ENCODE measurements at regions not wholly inside any gene's neighbourhood (a gene's known extent, or its start where the extent isn't known, plus 50 kb on each side); places are given as distances from the start of the nearest gene placed in this dataset.
"Not testable (repeated sequence)": the region's sequence is repeated elsewhere in the genome, so short reads cannot be mapped to it uniquely, and the experiment has no call there.

GRCh38 chr2:228581731-228582130 is 400.2 kb upstream of the SPHKAP start:
- H3K27ac Mint-ChIP-seq (ENCODE audit: unreplicated experiment): no peak overlapping the region
- no peaks in the 10 kb centered on the region for H3K4me1 Mint-ChIP-seq (ENCODE audit: low read depth, unreplicated experiment)
- peaks cover 1% of the 10 kb centered on the region for H3K27me3 Mint-ChIP-seq (ENCODE audit: unreplicated experiment)
- no peak overlapping the region for H3K4me3 Mint-ChIP-seq (ENCODE audit: unreplicated experiment)
- TF ChIP-seq CTCF (IDR thresholded peaks at IDR 0.05; ENCODE audit: partially characterized antibody, unreplicated experiment): no peak
- H3K9me3 Mint-ChIP-seq (ENCODE audit: unreplicated experiment): no peaks in the 10 kb centered on the region
- no peaks in the 10 kb centered on the region for H3K36me3 Mint-ChIP-seq (ENCODE audit: unreplicated experiment)
- no peak for DNase-seq

- no peak overlapping the region for H3K27ac Mint-ChIP-seq (ENCODE audit: unreplicated experiment)
- no peak overlapping the region for H3K4me3 Mint-ChIP-seq (ENCODE audit: unreplicated experiment)
- H3K9me3 Mint-ChIP-seq (ENCODE audit: unreplicated experiment): no peaks in the 10 kb centered on the region
- no peaks in the 10 kb centered on the region for H3K36me3 Mint-ChIP-seq (ENCODE audit: unreplicated experiment)
- TF ChIP-seq CTCF (IDR thresholded peaks at IDR 0.05; ENCODE audit: partially characterized antibody, unreplicated experiment): no peak
- no peak for DNase-seq
- no peaks in the 10 kb centered on the region for H3K4me1 Mint-ChIP-seq (ENCODE audit: low read depth, unreplicated experiment)
- H3K27me3 Mint-ChIP-seq (ENCODE audit: unreplicated experiment): no peaks in the 10 kb centered on the region
Observed at GRCh38 chr2:228575897-228576296, 394.4 kb upstream of the SPHKAP start.

- H3K27me3 Mint-ChIP-seq (ENCODE audit: unreplicated experiment); H3K4me3 Mint-ChIP-seq (ENCODE audit: unreplicated experiment); H3K27ac Mint-ChIP-seq (ENCODE audit: unreplicated experiment); H3K4me1 Mint-ChIP-seq (ENCODE audit: low read depth, unreplicated experiment); H3K36me3 Mint-ChIP-seq (ENCODE audit: unreplicated experiment); H3K9me3 Mint-ChIP-seq (ENCODE audit: unreplicated experiment); DNase-seq: not testable (repeated sequence)
Observed at GRCh38 chr2:228568275-228568674, 386.8 kb upstream of the SPHKAP start.

- DNase-seq: no peak
- Mint-ChIP-seq H3K27ac (ENCODE audit: unreplicated experiment) (no peak overlapping the region), H3K4me1 (ENCODE audit: low read depth, unreplicated experiment) (no peaks in the 10 kb centered on the region), H3K27me3 (ENCODE audit: unreplicated experiment) (no peaks in the 10 kb centered on the region), H3K4me3 (ENCODE audit: unreplicated experiment) (no peak overlapping the region), H3K36me3 (ENCODE audit: unreplicated experiment) (no peaks in the 10 kb centered on the region), H3K9me3 (ENCODE audit: unreplicated experiment) (no peaks in the 10 kb centered on the region)
- TF ChIP-seq CTCF (IDR thresholded peaks at IDR 0.05; ENCODE audit: partially characterized antibody, unreplicated experiment): no peak
Observed at GRCh38 chr2:228561816-228562215, 380.3 kb upstream of the SPHKAP start.

- no peak for DNase-seq
- no peaks in the 10 kb centered on the region for H3K36me3 Mint-ChIP-seq (ENCODE audit: unreplicated experiment)
- no peaks in the 10 kb centered on the region for H3K9me3 Mint-ChIP-seq (ENCODE audit: unreplicated experiment)
- H3K4me1 Mint-ChIP-seq (ENCODE audit: low read depth, unreplicated experiment): no peaks in the 10 kb centered on the region
- no peaks in the 10 kb centered on the region for H3K27me3 Mint-ChIP-seq (ENCODE audit: unreplicated experiment)
- H3K4me3 Mint-ChIP-seq (ENCODE audit: unreplicated experiment): no peak overlapping the region
- no peak overlapping the region for H3K27ac Mint-ChIP-seq (ENCODE audit: unreplicated experiment)
- TF ChIP-seq CTCF (IDR thresholded peaks at IDR 0.05; ENCODE audit: partially characterized antibody, unreplicated experiment): no peak
Observed at GRCh38 chr2:228559774-228560415, 378.4 kb upstream of the SPHKAP start.
